HG02938 (cell line): ENCODE measurements at regions not wholly inside any gene's neighbourhood (a gene's known extent, or its start where the extent isn't known, plus 50 kb on each side); places are given as distances from the start of the nearest gene placed in this dataset.

Experiments
- ATAC-seq: cut with Tn5 transposase; IDR thresholded peaks from one replicate; pipeline ENCODE4 v1.9.1; 2021; ENCODE audit warnings: mild to moderate bottlenecking, moderate library complexity; ENCODE audit not compliant: unreplicated experiment

DNA sequence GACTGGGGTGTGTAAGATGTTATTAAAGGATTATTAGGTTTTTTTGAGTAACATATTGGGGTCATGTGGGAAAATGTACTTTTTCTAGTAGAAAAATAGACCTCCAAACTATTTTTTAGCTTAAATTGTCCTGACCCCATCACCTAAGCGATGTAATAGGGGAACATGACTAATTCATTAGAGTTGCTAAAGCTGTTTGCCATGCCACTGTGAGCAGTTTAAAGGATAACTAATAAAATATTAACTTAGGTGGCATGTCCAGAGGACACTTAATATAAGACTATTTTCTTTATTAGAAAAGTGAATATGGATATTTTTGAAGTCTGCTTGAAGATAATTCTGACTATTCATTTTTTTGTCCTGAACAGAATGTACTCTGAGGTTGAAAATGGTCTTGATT, 545.9 kb upstream of the BTBD3 start:
- no peak for ATAC-seq

DNA sequence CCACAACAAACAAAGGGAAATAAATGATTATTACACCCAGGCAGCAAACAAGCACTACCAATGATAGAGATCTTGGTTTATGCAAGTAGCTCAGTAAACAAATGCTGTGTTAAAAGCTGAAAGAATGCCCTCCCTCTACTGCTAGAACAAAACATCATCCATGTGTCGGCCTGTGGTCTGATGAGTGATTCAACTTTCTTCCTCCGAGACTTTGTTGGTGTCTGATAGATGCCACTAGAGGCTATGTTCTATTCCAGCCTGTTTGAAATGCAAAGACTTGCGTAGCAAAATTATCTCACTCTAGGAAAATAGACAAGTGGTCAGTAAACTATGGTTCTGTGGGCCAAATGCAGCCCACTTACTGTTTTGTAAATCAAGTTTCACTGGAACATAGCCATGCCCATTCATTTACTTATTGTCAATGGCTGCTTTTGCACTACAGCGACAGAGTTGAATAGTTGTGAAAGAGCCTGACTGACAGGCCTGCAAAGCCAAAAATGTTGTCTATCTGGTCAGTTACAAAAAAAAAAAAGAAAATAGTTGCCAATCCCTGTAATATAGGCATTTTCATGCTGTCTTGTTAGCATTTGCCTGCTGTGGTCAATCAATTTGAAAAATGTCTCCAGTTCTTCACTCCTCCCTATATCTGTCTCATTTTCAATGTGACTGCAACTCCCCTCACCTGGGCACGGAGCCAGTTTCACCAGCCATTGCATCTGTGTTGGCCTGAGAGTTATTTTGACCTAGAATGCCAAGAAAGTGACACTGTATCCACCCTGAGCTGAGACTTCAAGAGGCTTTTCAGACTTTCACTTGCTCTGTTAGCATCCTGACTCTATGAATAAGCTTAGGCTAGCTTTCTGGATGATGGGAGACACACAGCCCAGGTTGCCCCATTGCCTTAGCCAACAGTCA, 544.6 kb upstream of the BTBD3 start:
- ATAC-seq: no peak

DNA sequence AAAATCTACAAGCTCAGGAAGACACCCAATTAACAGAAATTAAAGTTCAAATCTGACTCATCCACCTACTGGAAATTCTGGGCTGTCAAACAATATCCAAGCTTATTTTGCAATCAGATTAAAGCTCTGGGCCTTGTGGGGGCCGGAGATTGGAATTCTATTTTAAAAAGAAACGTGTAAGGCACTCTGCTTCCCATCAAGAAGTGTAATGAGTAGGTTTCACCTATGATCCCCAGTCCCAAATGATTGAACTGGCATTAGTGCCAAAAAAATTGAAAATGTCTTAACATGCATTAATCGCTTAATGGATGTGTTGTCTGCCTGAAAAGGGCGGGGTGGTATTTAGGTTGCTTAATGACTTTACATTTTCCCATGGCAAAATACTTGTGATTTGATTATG, 542.4 kb upstream of the BTBD3 start:
- no peak for ATAC-seq

DNA sequence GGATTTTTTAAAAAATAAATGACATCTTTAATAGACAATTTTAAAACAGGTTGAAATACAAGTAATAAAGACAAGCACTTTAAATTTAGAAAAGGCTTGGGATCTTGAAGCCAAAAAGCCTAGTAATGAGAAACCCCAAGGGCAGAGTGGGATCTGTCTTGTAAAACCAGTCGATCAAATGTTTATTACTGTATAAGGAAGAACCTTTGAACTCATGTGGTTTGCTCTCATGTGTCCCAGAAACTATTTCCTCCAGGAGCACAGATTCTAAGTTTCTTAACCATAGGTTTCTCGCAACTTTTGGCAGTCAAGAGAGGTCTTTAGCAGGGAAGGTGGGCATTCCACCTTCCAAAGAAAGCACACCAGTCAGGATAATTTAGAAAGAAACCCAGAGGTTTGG, 541.7 kb upstream of the BTBD3 start:
- ATAC-seq: no peak

DNA sequence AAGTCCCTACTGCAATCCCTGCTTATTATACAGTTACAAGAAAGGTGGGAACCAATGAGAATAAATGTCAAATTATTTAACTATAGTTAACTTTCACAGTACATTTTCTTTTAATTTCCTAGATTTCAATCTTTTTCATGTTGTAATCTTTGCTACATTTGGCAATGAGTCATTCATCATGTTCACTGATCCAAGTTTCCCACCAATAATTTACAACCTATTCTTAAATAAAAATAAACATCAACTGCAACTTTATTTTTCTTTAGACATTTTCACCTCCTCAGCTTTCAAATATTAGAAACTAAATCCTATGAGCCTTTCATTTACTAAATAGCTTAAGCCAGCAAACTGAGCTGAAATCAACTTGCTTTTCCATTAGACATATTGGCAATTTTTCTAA, 541.3 kb upstream of the BTBD3 start:
- no peak for ATAC-seq

DNA sequence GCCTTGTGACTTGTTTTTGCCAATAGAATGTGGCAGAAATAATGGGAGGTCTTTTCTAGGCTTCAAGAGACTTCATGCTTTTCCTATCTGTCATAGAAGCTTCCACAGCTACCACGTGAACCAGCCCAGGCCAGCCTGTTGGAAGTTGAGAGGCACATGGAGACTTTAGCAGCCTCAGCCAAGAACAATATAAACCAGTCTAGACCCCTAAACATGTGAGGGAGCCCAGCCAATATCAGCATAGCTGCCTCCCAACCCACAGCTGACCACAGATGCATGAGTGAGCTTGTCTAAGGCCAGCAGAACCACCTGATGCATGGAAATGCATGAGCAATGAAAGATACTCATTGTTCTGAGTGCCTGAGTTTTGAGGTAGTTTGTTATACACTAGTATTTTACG, 540.7 kb upstream of the BTBD3 start:
- no peak for ATAC-seq

DNA sequence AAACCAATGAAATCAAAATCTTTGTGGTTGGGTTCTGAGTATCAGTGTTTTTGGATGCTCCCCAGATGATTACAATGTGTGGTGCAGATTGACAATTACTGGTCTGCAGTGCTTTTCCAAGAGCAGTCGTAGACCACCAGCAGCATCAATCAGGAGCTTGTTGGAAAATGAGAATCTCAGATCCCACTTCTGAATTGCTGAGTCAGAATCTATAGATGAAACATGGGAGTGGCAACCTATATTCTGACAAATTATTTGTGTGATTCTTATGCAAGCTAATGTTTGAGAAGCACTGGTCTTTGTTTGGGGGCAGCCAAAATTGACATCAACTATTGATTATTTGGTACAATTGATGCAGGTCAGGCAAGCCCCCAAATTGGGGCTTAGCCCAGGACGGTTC, 539.9 kb upstream of the BTBD3 start:
- no peak for ATAC-seq

DNA sequence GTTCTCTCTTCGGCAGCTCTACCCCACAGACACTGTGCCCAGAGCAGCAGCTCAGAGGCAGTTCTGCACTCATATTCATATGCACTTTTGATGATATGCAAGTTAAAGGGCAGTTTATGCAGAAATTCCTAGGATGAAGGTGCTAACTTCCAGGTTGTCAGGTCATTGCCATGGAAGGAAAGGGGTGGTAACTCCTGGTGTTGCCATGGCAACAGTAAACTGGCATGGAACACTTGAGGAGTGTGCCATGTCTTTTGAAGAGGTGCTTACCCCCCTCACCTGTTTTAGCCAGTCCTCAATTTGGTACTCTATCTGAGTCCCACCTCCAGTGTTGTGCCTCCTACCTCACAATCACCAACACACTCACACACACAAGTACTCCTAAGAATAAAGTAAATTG, 539.4 kb upstream of the BTBD3 start:
- ATAC-seq: no peak

DNA sequence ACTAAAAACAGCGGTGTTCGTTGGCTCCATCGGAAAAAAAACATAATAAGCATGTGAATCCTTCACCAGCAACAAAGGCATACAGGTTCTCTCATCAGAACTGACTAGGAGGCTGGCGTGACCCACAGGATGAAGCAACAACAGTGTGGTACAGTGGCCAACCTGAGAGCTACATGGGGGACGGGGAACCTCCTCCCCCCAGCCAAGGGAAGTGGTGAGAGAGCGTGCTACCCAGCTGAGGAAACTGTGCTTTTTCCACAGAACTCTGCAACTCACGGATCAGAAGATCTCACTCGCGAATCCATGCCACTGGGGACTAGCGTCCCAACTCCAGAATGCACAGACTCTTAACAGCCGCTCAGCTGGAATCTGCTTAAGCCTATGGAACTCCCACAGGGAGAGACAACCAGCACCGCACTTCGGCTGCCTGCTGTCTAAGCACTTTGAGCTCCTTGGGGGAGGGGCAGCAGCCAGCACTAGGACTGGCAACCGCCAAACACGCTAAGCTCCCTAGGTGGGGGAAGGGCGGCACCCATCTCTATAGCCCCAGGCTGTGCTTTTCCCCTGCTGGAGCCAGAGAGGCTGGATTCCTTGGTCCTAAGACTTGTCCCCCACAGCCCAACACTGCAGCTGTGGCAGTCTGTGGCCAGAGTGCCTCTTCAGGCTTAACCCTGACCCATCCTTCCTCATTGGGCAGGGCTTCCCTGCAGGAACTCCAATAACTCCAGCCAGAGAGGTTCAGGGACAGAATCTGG, 538.3 kb upstream of the BTBD3 start:
- no peak for ATAC-seq

DNA sequence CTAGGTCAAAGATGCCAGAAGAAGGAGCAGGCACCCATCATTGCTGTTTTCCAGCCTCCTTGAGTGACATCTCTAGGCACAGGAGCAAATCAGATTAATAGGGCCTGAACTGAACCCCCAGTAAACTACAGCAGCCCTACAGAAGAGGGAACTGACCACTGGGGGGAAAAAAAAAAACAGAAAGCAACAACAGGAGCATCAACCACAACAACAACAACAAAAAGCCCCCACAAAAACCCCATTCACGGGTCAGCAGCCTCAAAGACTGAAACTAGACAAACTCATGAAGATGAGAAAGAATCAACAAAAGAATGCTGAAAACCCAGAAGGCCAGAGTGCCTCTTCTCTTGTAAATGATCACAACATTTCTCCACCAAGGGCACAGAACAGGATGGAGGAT, 537.4 kb upstream of the BTBD3 start:
- no peak for ATAC-seq

DNA sequence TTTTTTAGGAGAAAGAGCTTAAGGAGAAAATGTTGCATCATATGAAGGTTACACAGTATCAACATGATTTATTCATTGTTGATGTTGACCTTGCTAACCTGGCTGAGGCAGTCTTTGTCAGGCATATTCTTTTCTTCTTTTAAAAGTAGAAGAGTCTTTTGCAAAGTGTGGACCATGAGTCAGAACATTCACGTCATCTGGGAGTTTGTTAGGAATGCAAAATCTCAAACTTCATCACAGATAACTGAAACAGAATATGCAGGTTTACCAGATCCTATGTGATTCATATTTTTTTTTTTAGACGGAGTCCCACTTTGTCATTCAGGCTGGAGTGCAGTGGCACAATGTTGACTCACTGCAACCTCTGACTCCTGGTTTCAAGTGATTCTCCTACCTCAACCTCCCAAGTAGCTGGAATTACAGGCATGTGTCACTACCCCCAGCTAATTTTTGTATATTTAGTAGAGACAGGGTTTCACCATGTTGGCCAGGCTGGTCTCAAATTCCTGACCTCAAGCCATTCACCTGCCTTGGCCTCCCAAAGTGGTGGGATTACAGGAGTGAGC, 530.4 kb upstream of the BTBD3 start:
- ATAC-seq: no peak

DNA sequence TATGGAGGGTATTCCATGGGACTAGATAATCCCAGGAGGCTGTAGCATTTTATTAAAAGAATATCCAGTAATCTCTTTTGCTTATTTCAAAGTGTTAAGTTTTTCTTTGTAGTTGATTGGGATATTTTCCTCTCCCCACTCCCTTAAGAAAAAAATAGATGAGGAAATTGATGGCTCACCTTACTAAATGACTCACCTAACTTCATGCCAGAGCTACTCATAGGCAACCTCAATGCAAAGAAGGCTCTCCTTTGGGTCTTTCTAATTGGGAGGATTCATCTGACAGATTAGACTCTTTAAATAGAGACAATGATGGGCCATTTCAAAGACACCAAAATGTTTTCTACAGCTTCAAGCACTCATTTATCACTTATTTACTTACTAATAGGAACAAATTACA, 528.5 kb upstream of the BTBD3 start:
- ATAC-seq: no peak

DNA sequence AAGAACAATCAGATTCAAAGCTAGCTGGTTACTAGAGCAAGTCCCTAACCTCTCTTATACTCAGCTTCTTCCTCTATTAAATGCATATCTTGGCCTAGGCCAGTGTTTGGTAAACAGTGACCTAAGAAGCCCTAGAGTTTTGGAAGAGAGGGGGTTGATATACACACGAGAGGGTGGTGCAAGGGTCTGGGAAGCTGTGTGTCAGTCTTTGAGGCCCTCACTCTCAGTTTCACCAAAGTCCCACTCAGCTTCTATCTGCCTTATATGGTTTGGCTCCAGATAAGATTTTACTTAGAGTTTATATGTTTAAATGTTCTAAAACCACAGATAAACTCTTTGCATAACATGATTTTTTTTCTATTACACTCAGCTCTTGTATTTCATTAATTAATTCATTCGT, 526.1 kb upstream of the BTBD3 start:
- no peak for ATAC-seq

DNA sequence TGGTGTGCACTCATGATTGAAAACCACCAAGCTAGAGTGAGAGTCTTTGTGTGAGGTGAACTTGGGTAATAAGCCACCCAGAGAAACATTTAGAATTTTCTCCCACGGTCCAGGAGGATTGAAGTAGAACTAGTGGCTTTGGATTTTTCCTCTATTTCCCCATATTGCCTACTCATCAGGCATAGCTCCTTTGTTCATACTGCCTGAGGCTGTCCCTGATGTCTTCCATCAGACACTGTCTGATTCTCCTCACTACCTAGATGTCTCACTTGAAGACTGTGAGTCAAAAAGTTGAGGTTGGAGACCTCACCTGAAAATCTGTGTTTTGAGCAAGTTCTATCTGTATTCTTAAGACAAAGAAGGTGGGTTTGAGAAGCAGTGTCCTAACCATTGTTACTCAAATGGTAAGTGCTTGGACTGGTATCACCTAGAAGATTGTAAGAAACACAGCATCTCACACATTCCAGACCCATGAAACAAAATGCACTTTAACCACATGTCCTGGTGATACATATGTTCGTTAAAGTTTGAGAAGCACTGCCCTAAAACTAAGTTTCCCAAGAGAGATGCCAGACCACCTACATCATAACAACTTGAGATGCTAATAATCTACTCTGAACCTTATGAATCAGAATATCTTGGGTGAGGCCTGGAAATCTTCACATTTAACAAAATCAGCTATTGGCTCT, 523.4 kb upstream of the BTBD3 start:
- no peak for ATAC-seq

DNA sequence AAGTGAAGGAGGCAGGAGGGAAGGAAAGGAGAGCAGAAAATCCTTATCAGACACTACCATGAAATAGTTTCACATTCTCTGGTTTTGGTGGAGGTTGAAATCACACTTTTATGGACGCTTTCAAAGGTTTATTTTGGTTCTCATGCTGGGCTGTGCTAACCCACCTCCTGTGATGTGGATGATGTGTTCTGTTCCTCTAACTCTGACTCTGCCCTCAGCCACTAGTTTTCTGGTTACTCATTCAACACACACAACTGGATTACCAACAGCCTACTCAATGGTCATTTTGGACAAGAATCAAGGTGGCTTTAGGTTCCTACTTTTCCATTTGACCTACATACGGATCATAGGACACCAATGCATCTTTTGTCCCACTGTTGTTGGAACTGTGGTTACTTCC, 522.1 kb upstream of the BTBD3 start:
- ATAC-seq: no peak

DNA sequence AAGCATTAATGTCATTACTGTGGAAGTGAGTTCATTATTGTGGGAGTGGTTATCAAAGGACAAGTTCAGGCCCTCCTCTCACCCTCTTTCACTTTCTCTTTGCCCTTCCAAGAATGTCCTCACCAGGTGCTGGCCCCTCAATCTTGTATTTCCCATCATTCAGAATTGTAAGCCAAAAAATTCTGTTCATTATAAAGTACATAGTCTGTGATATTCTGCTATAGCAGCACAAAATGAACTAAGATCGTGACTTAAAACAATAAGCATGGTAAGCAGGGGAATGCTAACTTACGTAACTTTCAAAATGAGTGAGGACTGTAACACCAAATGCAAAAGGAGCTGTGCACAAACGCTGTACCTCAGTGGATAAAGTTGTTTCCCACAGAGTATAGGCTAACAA, 515.7 kb upstream of the BTBD3 start:
- no peak for ATAC-seq

DNA sequence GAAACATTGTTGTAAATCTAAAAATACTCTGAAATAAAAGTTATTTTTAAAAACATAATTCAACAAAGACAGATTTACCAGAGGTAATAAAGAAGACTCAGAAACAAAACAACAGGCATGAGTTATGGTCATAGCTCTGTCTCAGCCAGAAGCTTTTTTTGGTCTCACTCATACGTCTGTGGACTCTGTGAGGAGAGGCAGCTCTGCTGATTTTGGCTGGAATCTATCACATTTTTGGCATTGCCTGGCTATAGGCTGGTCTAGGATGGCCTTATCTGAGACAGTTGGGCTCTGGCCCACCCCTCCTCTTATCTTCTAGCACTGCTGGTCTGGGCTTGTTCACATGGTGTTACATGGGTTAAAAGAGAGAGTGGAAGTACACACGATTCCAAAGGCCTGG, 514.0 kb upstream of the BTBD3 start:
- ATAC-seq: no peak

DNA sequence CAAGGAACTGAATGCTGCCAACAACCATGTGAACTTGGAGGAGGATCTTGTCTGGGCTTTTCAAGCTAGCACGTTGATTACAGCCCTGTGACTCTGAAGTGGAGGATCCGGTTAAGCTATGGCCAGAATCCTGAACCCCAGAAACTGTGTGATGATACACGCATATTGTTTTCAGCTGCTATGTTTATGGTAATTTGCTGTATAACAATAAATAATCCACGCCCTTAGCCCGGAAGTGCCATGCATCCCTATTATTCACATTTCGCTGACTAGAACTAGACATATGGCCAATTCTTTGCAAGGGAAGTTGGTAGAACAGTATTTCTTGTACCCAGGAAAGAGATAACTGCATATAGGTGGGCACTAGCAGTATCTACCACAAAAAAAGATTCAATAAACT, 510.8 kb upstream of the BTBD3 start:
- no peak for ATAC-seq

DNA sequence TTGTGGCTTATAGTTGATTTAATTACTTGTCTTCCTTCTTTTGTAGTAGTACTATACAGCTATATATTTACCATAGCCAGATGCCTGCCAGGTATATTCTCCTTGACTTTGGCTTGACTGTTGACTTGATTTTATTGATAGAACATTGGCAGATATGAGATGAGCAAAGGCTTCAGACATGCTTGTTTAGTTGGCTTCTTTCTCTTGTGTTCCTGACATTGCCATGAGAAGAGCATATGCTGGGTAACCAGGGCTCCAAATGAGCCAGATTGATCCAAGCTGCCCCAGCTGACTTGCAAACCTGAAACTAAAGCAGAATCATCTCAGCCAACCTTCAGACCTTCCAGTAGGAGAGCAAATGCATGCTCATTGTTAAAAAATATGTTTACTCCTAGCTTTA, 508.1 kb upstream of the BTBD3 start:
- ATAC-seq: no peak

DNA sequence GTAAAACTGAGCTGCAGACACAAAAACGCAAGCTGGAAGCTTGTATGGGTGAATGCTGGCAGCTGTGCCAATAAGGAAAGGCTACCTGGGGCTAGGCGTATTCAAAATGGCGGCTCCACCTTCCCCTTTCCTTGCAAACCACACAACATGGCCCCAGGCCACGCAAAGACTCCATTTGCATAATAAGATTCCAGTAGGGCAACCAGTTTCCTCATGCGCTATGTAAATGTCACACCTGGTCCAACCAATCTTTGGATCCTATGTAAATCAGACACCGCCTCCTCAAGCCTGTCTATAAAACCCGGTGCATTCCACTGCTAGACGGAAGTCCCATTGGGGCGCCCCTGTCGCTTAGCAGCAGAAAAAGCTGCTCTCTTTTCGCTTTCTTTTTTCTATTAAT, 505.9 kb upstream of the BTBD3 start:
- ATAC-seq: no peak

DNA sequence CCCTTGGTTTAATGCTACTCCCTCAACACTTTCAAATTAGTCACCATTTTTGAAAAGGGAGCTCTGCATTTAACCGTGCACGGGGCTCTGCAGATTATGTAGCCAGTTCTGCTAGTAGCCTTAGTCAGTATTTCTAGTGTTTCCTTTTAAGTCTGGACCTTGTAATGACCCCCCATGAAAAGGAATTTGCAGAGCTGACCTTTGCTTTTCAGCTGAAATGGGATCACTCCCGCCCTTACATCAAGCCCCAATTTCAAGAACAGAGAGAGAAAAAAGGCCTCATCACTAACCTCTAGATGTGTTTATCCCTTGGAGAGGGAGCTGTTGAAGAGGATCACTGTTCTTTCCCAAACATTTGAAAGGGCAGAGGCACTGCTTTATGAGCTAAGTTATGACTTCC, 490.7 kb upstream of the BTBD3 start:
- ATAC-seq: no peak

DNA sequence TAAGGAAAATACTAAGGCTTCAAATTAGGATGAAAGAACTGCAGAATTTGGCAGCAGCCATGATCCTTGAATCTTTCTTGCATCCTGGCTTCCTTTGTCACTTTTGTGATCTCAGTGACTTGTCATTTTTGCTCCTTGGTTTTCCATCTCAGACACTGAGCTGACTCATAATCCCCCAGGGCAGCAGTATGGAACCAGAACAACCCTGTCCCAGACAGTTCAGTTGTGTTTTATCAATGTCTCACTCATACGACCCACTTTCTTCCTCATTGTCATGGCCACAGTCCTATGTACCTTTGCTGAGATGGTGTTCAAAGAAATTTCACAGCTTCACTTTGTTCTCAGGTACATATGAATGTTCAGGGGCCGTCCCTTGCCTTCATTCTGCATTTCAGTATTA, 488.5 kb upstream of the BTBD3 start:
- no peak for ATAC-seq
